ENCODE measurements at regions not wholly inside any gene's neighbourhood (a gene's known extent, or its start where the extent isn't known, plus 50 kb on each side); places are given as distances from the start of the nearest gene placed in this dataset.

- Mint-ChIP-seq H3K4me3 (no peak overlapping the region), H3K27ac (no peak overlapping the region), H3K4me1 (no peaks in the 10 kb centered on the region), H3K36me3 (no peaks in the 10 kb centered on the region), H3K9me3 (no peaks in the 10 kb centered on the region), H3K27me3 (no peaks in the 10 kb centered on the region)
- ATAC-seq, result no peak
Observed at GRCh38 chr10:20454331-20454730, 442.8 kb downstream of the NEBL start.

- Mint-ChIP-seq H3K4me3 (no peak overlapping the region), H3K27ac (no peak overlapping the region), H3K4me1 (no peaks in the 10 kb centered on the region), H3K27me3 (no peaks in the 10 kb centered on the region), H3K36me3 (no peaks in the 10 kb centered on the region), H3K9me3 (peaks cover 4% of the 10 kb centered on the region)
- ATAC-seq, result no peak
Observed at GRCh38 chr10:20446561-20447193, 450.4 kb downstream of the NEBL start.

DNA sequence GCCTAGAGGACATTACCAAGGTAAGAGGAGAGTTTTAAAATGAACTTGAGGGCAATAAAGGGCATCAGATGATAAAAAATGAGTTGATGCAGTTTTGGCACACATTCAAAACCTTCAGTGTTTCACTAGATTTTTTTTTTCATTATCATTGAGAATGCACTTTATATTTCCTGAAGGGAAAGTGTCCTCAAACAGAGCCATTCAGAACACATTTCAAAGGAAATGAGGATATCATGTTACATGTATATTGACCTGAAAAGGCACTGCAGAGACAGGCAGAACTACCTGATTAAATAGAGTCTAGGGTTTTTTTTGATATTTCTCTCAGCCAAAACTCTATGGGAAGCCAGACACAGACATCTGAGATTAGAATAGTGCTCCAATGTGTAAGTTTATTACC, 454.0 kb downstream of the NEBL start:
- Mint-ChIP-seq H3K4me3 (no peak overlapping the region), H3K36me3 (no peaks in the 10 kb centered on the region), H3K9me3 (peaks cover 13% of the 10 kb centered on the region), H3K27ac (no peak overlapping the region), H3K4me1 (no peaks in the 10 kb centered on the region), H3K27me3 (no peaks in the 10 kb centered on the region)
- ATAC-seq, result no peak

DNA sequence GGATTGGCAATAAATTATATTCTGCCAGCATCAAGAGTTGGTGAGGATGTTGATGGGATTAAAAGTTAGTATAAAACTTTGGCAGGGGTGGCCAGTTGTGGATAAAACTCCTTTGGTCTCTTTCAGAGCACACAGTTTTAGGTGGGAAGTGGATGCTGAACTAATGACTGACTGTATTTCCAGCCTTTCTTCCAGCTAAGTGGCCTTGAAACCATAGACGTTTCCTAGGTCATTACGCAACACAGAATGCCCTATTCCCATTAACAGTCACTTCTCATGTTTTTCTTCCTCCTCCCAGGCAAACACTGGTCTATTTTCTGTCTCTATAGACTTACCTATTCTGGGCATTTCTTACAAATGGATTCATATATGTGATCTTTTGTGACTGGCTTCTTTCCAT, 467.4 kb downstream of the NEBL start:
- peaks cover 14% of the 10 kb centered on the region for H3K9me3 Mint-ChIP-seq
- no peaks in the 10 kb centered on the region for H3K36me3 Mint-ChIP-seq
- no peak for ATAC-seq
- H3K4me1 Mint-ChIP-seq, result no peaks in the 10 kb centered on the region
- no peaks in the 10 kb centered on the region for H3K27me3 Mint-ChIP-seq
- H3K4me3 Mint-ChIP-seq, result no peak overlapping the region
- H3K27ac Mint-ChIP-seq, result no peak overlapping the region

DNA sequence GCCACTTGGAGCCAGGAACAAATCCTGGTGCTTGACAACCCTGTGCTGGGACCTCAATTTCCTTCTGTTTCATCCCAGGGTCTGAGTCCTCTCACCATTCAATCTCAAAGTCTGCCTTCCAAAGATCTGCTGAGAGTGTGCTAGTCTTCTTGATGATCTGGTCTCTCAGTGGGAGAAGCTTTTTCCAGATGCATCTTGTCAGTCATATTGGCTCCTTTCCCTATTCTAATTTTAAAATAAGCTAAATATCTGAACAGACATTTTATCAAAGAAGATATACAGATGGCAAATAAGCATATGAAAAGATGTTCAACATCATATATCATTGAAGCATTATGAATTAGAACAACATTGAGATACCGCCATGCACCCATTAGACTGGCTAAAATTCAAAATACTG, 469.3 kb downstream of the NEBL start:
- H3K27me3 Mint-ChIP-seq, result no peaks in the 10 kb centered on the region
- ATAC-seq, result no peak
- no peaks in the 10 kb centered on the region for H3K4me1 Mint-ChIP-seq
- no peak overlapping the region for H3K27ac Mint-ChIP-seq
- H3K36me3 Mint-ChIP-seq, result no peaks in the 10 kb centered on the region
- H3K4me3 Mint-ChIP-seq, result no peak overlapping the region
- peaks cover 13% of the 10 kb centered on the region for H3K9me3 Mint-ChIP-seq

GRCh38 chr10:20418286-20418685, 478.8 kb downstream of the NEBL start:
- H3K27ac Mint-ChIP-seq, result no peak overlapping the region
- ATAC-seq, result no peak
- H3K9me3 Mint-ChIP-seq, result peaks cover 9% of the 10 kb centered on the region
- H3K4me1 Mint-ChIP-seq, result no peaks in the 10 kb centered on the region
- H3K36me3 Mint-ChIP-seq, result no peaks in the 10 kb centered on the region
- no peaks in the 10 kb centered on the region for H3K27me3 Mint-ChIP-seq
- H3K4me3 Mint-ChIP-seq, result no peak overlapping the region

DNA sequence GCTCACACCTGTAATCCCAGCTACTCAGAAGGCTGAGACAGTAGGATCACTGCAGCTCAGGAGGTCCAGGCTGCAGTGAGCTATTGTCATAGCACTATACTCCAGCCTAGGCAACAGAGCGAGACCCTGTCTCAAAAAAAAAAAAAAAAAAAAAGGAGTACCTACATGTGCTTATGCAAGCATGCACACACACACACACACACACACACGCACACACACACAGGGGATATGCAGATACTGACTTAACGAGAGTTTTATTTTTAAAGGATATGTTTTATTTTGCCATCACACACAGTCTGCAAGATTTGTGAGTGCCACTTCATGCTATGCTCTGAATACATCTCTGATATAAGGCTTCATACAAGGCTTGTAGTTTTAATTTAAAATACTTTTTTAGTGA, 479.3 kb downstream of the NEBL start:
- no peaks in the 10 kb centered on the region for H3K4me1 Mint-ChIP-seq
- no peak overlapping the region for H3K4me3 Mint-ChIP-seq
- H3K27me3 Mint-ChIP-seq, result no peaks in the 10 kb centered on the region
- H3K36me3 Mint-ChIP-seq, result no peaks in the 10 kb centered on the region
- no peak overlapping the region for H3K27ac Mint-ChIP-seq
- ATAC-seq, result no peak
- H3K9me3 Mint-ChIP-seq, result peaks cover 9% of the 10 kb centered on the region

DNA sequence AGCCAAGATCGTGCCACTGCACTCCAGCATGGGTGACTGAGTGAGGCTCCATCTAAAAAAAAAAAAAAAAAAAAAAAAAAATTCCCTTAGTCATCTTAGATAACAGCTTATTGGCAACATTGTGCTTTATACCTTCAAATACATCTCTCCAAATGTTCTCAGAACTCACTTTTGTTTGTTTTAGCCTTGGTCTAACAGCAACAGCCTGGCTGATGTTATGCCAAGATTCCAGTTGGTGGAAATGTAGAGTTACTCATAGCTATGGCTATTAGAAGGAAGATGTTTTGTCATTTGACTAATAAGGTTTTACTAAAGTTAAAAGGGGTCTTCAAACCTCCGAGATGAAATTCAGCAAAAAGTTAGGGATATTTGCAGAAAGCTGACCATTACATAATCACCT, 481.4 kb downstream of the NEBL start:
- H3K27ac Mint-ChIP-seq, result no peak overlapping the region
- H3K4me3 Mint-ChIP-seq, result no peak overlapping the region
- H3K36me3 Mint-ChIP-seq, result no peaks in the 10 kb centered on the region
- H3K9me3 Mint-ChIP-seq, result peaks cover 7% of the 10 kb centered on the region
- no peaks in the 10 kb centered on the region for H3K27me3 Mint-ChIP-seq
- no peaks in the 10 kb centered on the region for H3K4me1 Mint-ChIP-seq
- no peak for ATAC-seq

DNA sequence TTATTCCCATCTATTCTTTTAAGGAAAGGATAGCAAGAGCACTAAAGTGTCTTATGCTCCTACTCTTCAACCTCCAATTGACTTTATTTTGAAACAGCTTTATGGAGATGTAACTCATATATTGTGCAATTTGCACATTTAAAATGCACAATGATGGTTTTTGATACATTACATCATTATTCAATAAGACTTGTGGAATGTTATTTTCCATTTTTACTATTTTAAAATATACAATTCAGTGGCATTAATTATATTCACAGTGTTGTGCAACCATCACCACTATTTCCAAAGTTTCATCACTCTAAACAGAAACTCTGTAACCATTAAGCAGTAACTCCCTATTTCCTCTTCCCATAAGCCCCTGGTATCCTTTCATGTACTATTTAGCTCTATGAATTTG, 489.8 kb downstream of the NEBL start:
- Mint-ChIP-seq H3K36me3 (no peaks in the 10 kb centered on the region), H3K27ac (no peak overlapping the region), H3K4me1 (no peaks in the 10 kb centered on the region), H3K4me3 (no peak overlapping the region), H3K27me3 (no peaks in the 10 kb centered on the region), H3K9me3 (peaks cover 9% of the 10 kb centered on the region)
- ATAC-seq, result no peak

DNA sequence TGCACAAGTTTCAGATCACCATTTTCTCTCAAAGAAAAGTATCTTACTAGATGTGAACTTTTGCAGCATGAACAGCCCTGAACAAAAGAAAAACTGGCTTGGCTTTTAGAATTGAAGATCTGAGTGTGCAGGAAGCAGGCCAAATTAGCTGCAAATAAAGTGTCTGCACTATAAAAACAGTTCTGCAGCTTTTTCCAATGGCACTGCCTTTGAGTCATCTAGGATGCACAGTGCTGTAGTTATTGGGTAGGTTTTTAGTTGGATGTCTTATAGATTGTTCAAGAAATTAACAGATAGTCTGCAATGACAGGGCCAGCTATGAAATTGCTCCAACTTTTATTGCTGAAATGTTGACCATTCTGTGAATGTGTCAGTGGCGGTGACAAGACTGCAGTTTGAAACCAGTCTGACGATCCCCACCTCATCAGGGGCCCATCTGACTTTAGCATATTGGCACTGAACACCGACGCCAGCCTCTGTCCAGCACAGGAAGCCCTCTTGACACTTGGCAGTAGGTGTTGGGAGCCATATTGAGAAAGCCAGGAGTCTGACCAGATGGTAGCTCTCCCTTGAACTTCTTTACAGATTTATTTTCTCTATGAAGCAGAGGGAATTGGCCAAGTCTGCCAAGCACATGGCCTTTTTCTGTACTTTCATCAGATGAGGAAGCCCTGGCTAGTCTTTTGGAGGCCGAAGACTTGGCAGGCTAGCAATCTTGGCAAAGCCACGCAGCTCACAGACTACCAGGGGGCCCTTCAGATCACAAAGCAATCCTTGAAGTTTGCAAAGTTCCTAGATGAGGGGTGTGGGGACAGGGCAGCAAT, 490.6 kb downstream of the NEBL start:
- Mint-ChIP-seq H3K27ac (no peak overlapping the region), H3K4me1 (no peaks in the 10 kb centered on the region), H3K27me3 (no peaks in the 10 kb centered on the region), H3K36me3 (no peaks in the 10 kb centered on the region), H3K9me3 (peaks cover 9% of the 10 kb centered on the region), H3K4me3 (no peak overlapping the region)
- ATAC-seq, result no peak

DNA sequence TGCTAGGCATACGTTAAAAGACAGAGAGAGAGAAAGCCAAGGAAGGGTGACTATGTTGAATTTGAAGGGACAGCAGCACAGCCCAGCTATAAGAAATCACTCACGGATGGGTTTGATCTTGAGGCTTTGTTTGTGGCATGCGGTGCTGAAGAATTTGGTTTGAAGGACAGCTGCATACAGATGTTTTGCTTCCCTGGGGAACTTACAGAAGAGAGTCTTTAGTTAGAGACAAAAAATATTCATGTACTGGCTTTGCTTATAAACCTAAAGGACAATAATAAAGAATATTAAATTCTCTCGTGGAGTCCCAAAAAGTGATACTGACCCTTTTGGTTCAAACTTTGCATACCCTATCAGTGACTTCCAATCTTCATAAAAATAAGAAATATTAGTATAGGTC, 491.4 kb downstream of the NEBL start:
- Mint-ChIP-seq H3K4me3 (no peak overlapping the region), H3K27ac (no peak overlapping the region), H3K9me3 (peaks cover 9% of the 10 kb centered on the region), H3K36me3 (no peaks in the 10 kb centered on the region), H3K4me1 (no peaks in the 10 kb centered on the region), H3K27me3 (no peaks in the 10 kb centered on the region)
- no peak for ATAC-seq

DNA sequence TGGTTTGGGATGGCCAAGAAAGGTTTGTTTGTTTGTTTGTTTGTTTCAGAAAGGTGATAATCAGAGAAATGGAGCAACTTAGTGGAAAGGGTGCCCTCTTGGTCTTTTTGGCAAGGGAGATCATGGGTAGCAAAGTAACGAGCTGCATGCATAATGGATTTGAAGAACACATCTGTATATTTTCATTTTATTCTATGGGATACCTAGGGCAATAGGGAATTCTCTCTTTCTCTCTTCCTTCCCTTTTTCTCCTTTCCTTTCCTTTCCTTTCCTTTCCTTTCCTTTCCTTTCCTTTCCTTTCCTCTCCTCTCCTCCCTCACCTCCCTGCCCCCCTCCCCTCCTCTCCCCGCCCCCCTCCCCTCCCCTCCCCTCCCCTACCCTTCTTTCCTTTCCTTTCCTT, 492.1 kb downstream of the NEBL start:
- Mint-ChIP-seq H3K9me3 (peaks cover 9% of the 10 kb centered on the region), H3K36me3 (no peaks in the 10 kb centered on the region), H3K27ac (no peak overlapping the region), H3K4me1 (no peaks in the 10 kb centered on the region), H3K27me3 (no peaks in the 10 kb centered on the region), H3K4me3 (no peak overlapping the region)
- no peak for ATAC-seq

DNA sequence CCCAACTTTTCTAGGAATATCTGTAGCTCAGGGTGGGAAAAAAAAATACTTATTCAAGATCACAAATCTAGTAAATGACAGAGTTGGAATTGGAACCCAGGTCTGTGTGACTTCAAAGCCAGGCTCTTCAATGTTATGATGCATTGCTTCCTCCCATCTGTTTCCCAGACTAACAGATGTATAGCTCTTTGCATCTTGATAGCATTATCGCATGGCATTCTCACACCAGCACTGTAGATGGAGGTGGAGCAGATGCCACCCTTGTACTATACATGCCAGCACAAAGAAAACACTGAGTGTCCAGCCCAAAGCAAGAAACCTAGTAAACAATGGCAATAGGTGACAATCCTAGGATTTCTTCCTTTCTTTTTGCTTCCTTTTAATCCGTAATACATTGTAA, 497.3 kb downstream of the NEBL start:
- Mint-ChIP-seq H3K4me3 (no peak overlapping the region), H3K36me3 (no peaks in the 10 kb centered on the region), H3K9me3 (peaks cover 3% of the 10 kb centered on the region), H3K27me3 (no peaks in the 10 kb centered on the region), H3K4me1 (no peaks in the 10 kb centered on the region), H3K27ac (no peak overlapping the region)
- no peak for ATAC-seq

DNA sequence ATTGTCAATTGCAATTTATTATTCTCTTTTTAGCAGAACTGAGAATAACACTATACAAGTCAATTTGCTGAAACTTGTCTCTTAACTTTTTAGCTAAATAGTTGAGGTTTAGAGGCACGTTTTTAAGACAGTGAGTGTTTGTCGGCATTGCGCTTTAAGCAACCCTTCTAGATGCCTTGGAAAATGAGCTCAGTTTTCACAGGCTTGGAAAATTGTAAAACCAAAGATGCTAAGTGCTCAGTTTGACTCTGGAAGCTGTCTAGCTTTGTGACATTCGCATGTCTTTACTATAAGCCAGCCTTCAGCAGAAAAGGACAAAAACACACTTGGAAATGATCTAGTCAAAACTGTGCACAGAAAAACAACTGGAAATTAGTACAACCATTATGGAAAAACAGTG, 500.4 kb downstream of the NEBL start:
- Mint-ChIP-seq H3K36me3 (no peaks in the 10 kb centered on the region), H3K4me3 (no peak overlapping the region), H3K4me1 (no peaks in the 10 kb centered on the region), H3K27me3 (no peaks in the 10 kb centered on the region), H3K27ac (no peak overlapping the region), H3K9me3 (peaks cover 5% of the 10 kb centered on the region)
- no peak for ATAC-seq

DNA sequence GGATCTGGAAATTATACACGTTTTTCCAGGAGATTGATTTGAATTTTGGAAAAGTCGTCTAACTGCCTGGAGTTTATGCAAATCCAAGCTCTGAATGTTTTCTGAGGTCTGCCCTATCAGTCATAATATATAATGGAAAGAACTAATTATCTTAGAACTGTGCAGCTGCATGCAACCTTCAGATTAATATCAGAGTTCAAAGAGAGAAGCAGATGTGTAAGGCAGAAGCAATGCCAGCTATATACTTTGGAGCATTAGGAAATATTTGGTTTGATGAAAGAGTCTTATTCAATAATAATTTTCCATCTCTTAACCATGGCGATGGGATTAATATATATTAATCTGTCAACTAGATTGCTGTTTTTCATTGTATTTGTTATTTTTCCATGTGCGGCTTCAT, 500.9 kb downstream of the NEBL start:
- Mint-ChIP-seq H3K27ac (no peak overlapping the region), H3K4me1 (no peaks in the 10 kb centered on the region)
- ATAC-seq, result no peak

GRCh38 chr10:20391629-20392028, 505.5 kb downstream of the NEBL start:
- no peak overlapping the region for H3K27ac Mint-ChIP-seq
- H3K4me1 Mint-ChIP-seq, result no peaks in the 10 kb centered on the region
- no peak overlapping the region for H3K4me3 Mint-ChIP-seq
- no peak for ATAC-seq
- no peaks in the 10 kb centered on the region for H3K36me3 Mint-ChIP-seq
- H3K9me3 Mint-ChIP-seq, result peaks cover 5% of the 10 kb centered on the region
- H3K27me3 Mint-ChIP-seq, result no peaks in the 10 kb centered on the region

More for the DNA sequence above, 500.9 kb downstream of the NEBL start:
- H3K36me3 Mint-ChIP-seq, result no peaks in the 10 kb centered on the region
- no peak overlapping the region for H3K4me3 Mint-ChIP-seq
- H3K9me3 Mint-ChIP-seq, result peaks cover 5% of the 10 kb centered on the region
- H3K27me3 Mint-ChIP-seq, result no peaks in the 10 kb centered on the region

Data from stimulated activated memory B cell treated with anti-CD40 and anti-IgM and Interleukin-4, amounts not matched to agents 10 μg/mL and 1 μg/mL and 100 μg/mL, for 72 hours (primary cell).